GM21447 (cell line): ENCODE measurements at regions not wholly inside any gene's neighbourhood (a gene's known extent, or its start where the extent isn't known, plus 50 kb on each side); places are given as distances from the start of the nearest gene placed in this dataset.
"Not testable (repeated sequence)": the region's sequence is repeated elsewhere in the genome, so short reads cannot be mapped to it uniquely, and the experiment has no call there.

Experiments
- ATAC-seq: cut with Tn5 transposase; IDR thresholded peaks from one replicate; pipeline ENCODE4 v1.9.1; 2021; ENCODE audit not compliant: unreplicated experiment

- ATAC-seq = no peak
Measured at GRCh38 chr3:8338424-8338823, 163.2 kb upstream of the LMCD1 start.

GRCh38 chr3:8341821-8342247, 159.8 kb upstream of the LMCD1 start:
- ATAC-seq = no peak

GRCh38 chr3:8343058-8343457, 158.6 kb upstream of the LMCD1 start:
- no peak for ATAC-seq

- ATAC-seq = no peak
Measured at GRCh38 chr3:8345398-8345797, 156.2 kb upstream of the LMCD1 start.

- ATAC-seq = no peak
Measured at GRCh38 chr3:8348076-8348475, 153.5 kb upstream of the LMCD1 start.

GRCh38 chr3:8352475-8352874, 149.1 kb upstream of the LMCD1 start:
- ATAC-seq = no peak

- ATAC-seq = no peak
Measured at GRCh38 chr3:8353364-8353763, 148.3 kb upstream of the LMCD1 start.

- no peak for ATAC-seq
Measured at GRCh38 chr3:8355346-8355745, 146.3 kb upstream of the LMCD1 start.

GRCh38 chr3:8356066-8356465, 145.6 kb upstream of the LMCD1 start:
- ATAC-seq = not testable (repeated sequence)

GRCh38 chr3:8357859-8358258, 143.8 kb upstream of the LMCD1 start:
- ATAC-seq = no peak

- ATAC-seq = no peak
Measured at GRCh38 chr3:8359133-8359532, 142.5 kb upstream of the LMCD1 start.

- no peak for ATAC-seq
Measured at GRCh38 chr3:8363200-8363599, 138.4 kb upstream of the LMCD1 start.

- ATAC-seq = no peak
Measured at GRCh38 chr3:8365541-8365940, 136.1 kb upstream of the LMCD1 start.

- no peak for ATAC-seq
Measured at GRCh38 chr3:8366219-8366810, 135.3 kb upstream of the LMCD1 start.

- no peak for ATAC-seq
Measured at GRCh38 chr3:8368598-8368997, 133.0 kb upstream of the LMCD1 start.

GRCh38 chr3:8369638-8370037, 132.0 kb upstream of the LMCD1 start:
- ATAC-seq = no peak

- no peak for ATAC-seq
Measured at GRCh38 chr3:8371085-8371551, 130.5 kb upstream of the LMCD1 start.

GRCh38 chr3:8371960-8372463, 129.6 kb upstream of the LMCD1 start:
- ATAC-seq = no peak

- no peak for ATAC-seq
Measured at GRCh38 chr3:8380904-8381704, 120.5 kb upstream of the LMCD1 start.

GRCh38 chr3:8385848-8386620, 115.6 kb upstream of the LMCD1 start:
- ATAC-seq = no peak

GRCh38 chr3:8387571-8387970, 114.1 kb upstream of the LMCD1 start:
- no peak for ATAC-seq

- no peak for ATAC-seq
Measured at GRCh38 chr3:8399686-8400085, 101.9 kb upstream of the LMCD1 start.
